LNCaP clone FGC (cell line): ENCODE measurements at regions not wholly inside any gene's neighbourhood (a gene's known extent, or its start where the extent isn't known, plus 50 kb on each side); places are given as distances from the start of the nearest gene placed in this dataset.

ENCODE experiments used
- DNase-seq: peaks from one replicate; pipeline ENCODE4 v3.0.0-alpha.2; 2011; ENCODE audit warnings: low read depth
- H3K4me3 ChIP-seq: 2 replicates; pipeline ENCODE4 v1.5.1; 2011; ENCODE audit warnings: mild to moderate bottlenecking, low read depth, low read length, control low read depth
- TF ChIP-seq, protein P1 (sequence below): IDR thresholded peaks from 2 replicates; pipeline ENCODE4 v1.5.1; 2012; ENCODE audit warnings: mild to moderate bottlenecking; ENCODE audit not compliant: control insufficient read depth, insufficient read depth; ENCODE audit errors: extremely low read depth

DNA sequence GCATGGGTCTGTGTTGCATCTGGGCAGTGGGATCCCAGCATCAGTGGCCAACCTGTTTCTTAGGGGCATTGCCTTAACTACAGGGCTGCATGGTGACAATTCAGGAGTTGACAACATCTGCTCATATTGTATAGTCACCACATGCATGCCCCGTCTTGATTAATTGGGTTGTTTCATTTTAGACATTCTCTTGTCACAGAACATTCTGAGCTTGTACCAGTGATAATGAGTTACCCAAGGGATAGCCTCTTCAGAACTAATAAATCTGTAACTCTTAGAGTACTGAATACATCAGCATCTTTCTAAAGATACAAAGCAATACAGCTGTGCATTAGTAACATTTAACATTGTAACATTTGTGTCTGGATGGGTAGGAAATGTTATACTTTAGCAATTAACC, 426.5 kb upstream of the CD180 start:
- TF ChIP-seq, protein P1, sequence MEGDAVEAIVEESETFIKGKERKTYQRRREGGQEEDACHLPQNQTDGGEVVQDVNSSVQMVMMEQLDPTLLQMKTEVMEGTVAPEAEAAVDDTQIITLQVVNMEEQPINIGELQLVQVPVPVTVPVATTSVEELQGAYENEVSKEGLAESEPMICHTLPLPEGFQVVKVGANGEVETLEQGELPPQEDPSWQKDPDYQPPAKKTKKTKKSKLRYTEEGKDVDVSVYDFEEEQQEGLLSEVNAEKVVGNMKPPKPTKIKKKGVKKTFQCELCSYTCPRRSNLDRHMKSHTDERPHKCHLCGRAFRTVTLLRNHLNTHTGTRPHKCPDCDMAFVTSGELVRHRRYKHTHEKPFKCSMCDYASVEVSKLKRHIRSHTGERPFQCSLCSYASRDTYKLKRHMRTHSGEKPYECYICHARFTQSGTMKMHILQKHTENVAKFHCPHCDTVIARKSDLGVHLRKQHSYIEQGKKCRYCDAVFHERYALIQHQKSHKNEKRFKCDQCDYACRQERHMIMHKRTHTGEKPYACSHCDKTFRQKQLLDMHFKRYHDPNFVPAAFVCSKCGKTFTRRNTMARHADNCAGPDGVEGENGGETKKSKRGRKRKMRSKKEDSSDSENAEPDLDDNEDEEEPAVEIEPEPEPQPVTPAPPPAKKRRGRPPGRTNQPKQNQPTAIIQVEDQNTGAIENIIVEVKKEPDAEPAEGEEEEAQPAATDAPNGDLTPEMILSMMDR = no peak
- no peak overlapping the region for H3K4me3 ChIP-seq
- no peak for DNase-seq

DNA sequence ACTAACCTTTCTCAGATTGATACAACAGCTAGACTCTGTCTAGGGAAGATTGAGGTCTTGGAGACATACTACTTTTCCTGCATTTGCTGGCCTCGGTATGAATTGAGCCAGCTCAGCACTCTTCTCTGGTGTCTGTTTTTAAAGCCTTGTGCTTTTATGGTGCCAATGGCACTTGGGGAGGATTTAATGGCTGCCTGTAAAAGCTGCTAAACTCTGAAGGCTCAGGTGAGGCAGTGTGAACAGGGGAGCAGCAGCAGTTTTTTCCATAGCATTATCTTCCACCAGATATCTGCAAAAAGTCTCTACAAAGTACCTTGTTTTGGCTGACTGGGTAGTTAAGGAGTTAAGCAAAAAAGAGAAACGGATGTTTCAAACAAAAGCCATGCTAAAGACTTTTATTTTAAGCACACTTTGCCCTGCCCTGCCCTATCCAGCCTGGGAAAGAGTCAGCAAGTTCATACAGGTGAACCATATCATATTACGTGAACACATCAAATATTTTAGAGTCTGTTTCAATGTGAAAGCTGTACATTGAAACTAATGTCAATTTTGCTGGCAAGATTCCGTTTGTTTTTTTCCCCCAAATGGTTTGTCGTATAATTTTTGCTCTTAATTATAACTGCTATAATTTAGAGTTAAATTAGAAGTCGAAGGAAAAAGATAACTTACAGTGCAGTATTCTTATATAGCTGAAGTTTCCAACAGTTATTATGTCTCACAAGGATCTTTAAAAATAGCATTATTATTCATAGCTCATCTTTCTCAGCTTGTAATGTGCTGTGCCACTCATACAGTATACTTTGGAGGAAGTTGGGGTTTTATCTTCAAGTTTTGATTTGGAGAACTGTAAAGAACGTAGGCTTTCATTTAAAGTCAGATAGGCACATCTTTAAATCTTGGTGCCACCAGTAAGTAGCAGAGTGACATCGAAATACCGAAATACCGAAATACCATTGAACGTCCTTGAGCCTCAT, 424.1 kb upstream of the CD180 start:
- no peak overlapping the region for H3K4me3 ChIP-seq
- TF ChIP-seq, protein P1 = no peak
- no peak for DNase-seq

DNA sequence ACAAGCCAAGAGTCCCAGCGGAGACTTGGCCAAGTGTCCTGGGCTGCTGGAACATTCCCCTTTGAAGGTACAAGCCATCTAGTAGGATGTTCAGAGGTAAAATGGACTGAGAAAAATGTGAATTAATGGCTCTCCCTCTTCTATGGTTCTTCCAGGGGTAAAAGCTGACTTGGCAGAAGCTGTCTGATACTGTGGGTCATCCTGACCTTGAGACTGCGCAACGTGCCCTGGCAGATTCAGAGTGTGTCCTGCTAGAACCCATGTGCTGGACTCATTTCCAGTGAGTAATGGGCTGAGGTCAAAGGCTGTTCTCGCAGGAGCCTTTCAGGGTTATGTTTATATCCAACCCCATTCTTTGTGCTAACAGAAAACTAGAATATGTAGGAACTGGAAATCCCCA, 423.0 kb upstream of the CD180 start:
- TF ChIP-seq, protein P1 = no peak
- H3K4me3 ChIP-seq = no peak overlapping the region
- DNase-seq = no peak

DNA sequence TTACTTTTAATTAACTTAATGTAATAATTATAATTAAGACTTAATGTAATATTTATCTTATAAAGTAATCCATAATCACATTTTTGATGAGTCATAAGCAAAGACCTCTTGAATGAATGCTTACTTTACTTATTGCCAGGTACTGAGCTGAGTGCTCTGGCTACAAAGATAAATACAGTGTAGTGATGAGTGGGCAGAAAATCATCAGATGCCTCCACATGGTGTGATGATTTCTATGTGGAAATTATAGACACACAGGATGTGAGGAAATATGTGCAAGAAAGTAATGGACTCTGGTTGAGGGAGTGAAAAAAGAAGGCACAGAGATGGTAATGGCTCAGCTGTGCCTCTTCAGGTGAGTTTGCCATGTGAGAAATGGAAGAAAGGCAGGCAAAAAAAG, 422.6 kb upstream of the CD180 start:
- DNase-seq = no peak
- TF ChIP-seq, protein P1 = no peak
- no peak overlapping the region for H3K4me3 ChIP-seq

DNA sequence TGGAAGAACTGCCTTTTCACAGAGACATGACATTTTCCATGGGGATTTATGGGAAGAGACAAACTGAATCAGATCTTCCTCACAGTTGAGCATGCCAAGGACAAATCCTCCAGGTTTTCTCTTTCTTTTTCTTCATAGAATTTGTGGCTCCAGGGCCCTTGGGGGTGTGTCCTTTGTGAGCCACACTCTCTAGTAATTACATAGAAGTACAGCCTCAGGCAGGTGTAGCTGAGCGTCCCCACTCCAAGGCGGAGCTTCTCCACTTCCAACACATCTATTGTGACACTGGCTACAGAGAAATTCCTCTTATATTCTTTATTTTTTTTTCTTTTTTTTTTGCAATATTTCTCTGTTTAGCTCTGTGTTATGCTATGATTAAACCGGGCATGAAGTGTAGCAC, 420.5 kb upstream of the CD180 start:
- H3K4me3 ChIP-seq = no peak overlapping the region
- no peak for DNase-seq
- TF ChIP-seq, protein P1 = no peak

DNA sequence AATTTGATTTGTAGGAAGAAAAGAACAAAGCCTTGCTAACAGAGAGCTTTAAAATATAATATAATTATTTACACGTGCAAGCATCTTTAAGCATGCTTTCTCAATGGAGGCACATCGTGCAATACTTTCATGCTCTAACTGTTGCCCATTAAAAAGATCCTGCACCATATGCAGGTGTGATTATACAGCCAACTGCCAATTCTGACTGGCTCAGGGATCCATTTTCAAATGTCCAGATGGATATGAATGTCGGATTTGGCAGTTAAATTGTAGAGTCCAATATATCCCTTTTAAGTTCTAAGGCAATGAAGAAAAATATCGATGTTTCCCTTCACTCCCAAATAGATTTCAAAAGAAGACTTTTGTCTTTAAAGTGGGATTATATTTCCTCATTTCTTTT, 416.4 kb upstream of the CD180 start:
- TF ChIP-seq, protein P1 = no peak
- no peak overlapping the region for H3K4me3 ChIP-seq
- no peak for DNase-seq
